Activated CD4-positive, alpha-beta memory T cell treated with anti-CD3 and anti-CD28 coated beads, Interleukin-2, amount 10 ng/mL, durations not matched to agents 7 days and 5 days (primary cell): ENCODE measurements at regions not wholly inside any gene's neighbourhood (a gene's known extent, or its start where the extent isn't known, plus 50 kb on each side); places are given as distances from the start of the nearest gene placed in this dataset.
"Not testable (repeated sequence)": the region's sequence is repeated elsewhere in the genome, so short reads cannot be mapped to it uniquely, and the experiment has no call there.

Experiments
- CTCF ChIA-PET: fragments of 350-600 bp; sonication (Branson Sonifier 250); formaldehyde crosslinking; loops from one replicate; lab custom pipeline; 2021; ENCODE audit warnings: antibody characterized with exemption, inconsistent platforms; lab: Charles Lee
- POLR2A ChIA-PET: fragments of 350-600 bp; sonication (Branson Sonifier 250); formaldehyde crosslinking; loops from one replicate; lab custom pipeline; 2021; ENCODE audit warnings: antibody characterized with exemption; lab: Charles Lee
- DNase-seq: peaks from one replicate; pipeline ENCODE4 v3.0.0-alpha.2; 2020
- H3K27ac Mint-ChIP-seq: one replicate; pipeline ENCODE4 v1.8.0; 2021; ENCODE audit warnings: mild to moderate bottlenecking, mixed read lengths
- H3K27me3 Mint-ChIP-seq: one replicate; pipeline ENCODE4 v1.8.0; 2021; ENCODE audit warnings: mixed read lengths
- H3K36me3 Mint-ChIP-seq: one replicate; pipeline ENCODE4 v1.8.0; 2021; ENCODE audit warnings: low read depth, mixed read lengths
- H3K4me1 Mint-ChIP-seq: one replicate; pipeline ENCODE4 v1.8.0; 2021; ENCODE audit warnings: mixed read lengths
- H3K4me3 Mint-ChIP-seq: one replicate; pipeline ENCODE4 v1.8.0; 2021; ENCODE audit warnings: mild to moderate bottlenecking, mixed read lengths
- H3K9me3 Mint-ChIP-seq: one replicate; pipeline ENCODE4 v1.8.0; 2021; ENCODE audit warnings: mixed read lengths

- no peaks in the 10 kb centered on the region for H3K4me1 Mint-ChIP-seq
- H3K27ac Mint-ChIP-seq, result no peak overlapping the region
- ChIA-PET CTCF (no interaction called here), POLR2A (no interaction called here)
- no peaks in the 10 kb centered on the region for H3K36me3 Mint-ChIP-seq
- no peak for DNase-seq
- no peaks in the 10 kb centered on the region for H3K27me3 Mint-ChIP-seq
- no peak overlapping the region for H3K4me3 Mint-ChIP-seq
- no peaks in the 10 kb centered on the region for H3K9me3 Mint-ChIP-seq
These were observed 51.0 kb upstream of the IRX5 start for GRCh38 chr16:54879681-54880080.

- Mint-ChIP-seq H3K27ac (no peak overlapping the region), H3K4me3 (no peak overlapping the region), H3K36me3 (no peaks in the 10 kb centered on the region), H3K27me3 (no peaks in the 10 kb centered on the region), H3K9me3 (no peaks in the 10 kb centered on the region), H3K4me1 (no peaks in the 10 kb centered on the region)
- POLR2A ChIA-PET, result no interaction called here
- CTCF ChIA-PET, result no interaction called here
- DNase-seq, result no peak
These were observed 52.4 kb upstream of the IRX5 start for GRCh38 chr16:54878301-54878700.

- Mint-ChIP-seq H3K36me3 (no peaks in the 10 kb centered on the region), H3K4me1 (no peaks in the 10 kb centered on the region), H3K9me3 (no peaks in the 10 kb centered on the region), H3K4me3 (no peak overlapping the region), H3K27me3 (no peaks in the 10 kb centered on the region), H3K27ac (no peak overlapping the region)
- CTCF ChIA-PET, result no interaction called here
- no peak for DNase-seq
- POLR2A ChIA-PET, result no interaction called here
These were observed 55.2 kb upstream of the IRX5 start for GRCh38 chr16:54875443-54875842.

GRCh38 chr16:54873716-54874373 lies 56.8 kb upstream of the IRX5 start:
- CTCF ChIA-PET, POLR2A ChIA-PET, H3K27ac Mint-ChIP-seq: not testable (repeated sequence)

GRCh38 chr16:54873071-54873470 lies 57.6 kb upstream of the IRX5 start:
- no peak overlapping the region for H3K27ac Mint-ChIP-seq
- no peak for DNase-seq
- no peaks in the 10 kb centered on the region for H3K27me3 Mint-ChIP-seq
- POLR2A ChIA-PET, result no interaction called here
- H3K4me3 Mint-ChIP-seq, result no peak overlapping the region
- no peaks in the 10 kb centered on the region for H3K36me3 Mint-ChIP-seq
- CTCF ChIA-PET, result no interaction called here
- H3K4me1 Mint-ChIP-seq, result no peaks in the 10 kb centered on the region
- H3K9me3 Mint-ChIP-seq, result peaks cover 2% of the 10 kb centered on the region

More at GRCh38 chr16:54873716-54874373, 56.8 kb upstream of the IRX5 start:
- H3K9me3 Mint-ChIP-seq, H3K36me3 Mint-ChIP-seq, H3K4me1 Mint-ChIP-seq, H3K27me3 Mint-ChIP-seq, H3K4me3 Mint-ChIP-seq, DNase-seq: not testable (repeated sequence)

GRCh38 chr16:54870151-54870550 lies 60.5 kb upstream of the IRX5 start:
- H3K36me3 Mint-ChIP-seq, result no peaks in the 10 kb centered on the region
- no peaks in the 10 kb centered on the region for H3K27me3 Mint-ChIP-seq
- ChIA-PET CTCF (no interaction called here), POLR2A (no interaction called here)
- H3K27ac Mint-ChIP-seq, result no peak overlapping the region
- H3K4me3 Mint-ChIP-seq, result no peak overlapping the region
- no peaks in the 10 kb centered on the region for H3K4me1 Mint-ChIP-seq
- no peak for DNase-seq
- peaks cover 2% of the 10 kb centered on the region for H3K9me3 Mint-ChIP-seq

- Mint-ChIP-seq H3K27ac (no peak overlapping the region), H3K36me3 (no peaks in the 10 kb centered on the region), H3K9me3 (peaks cover 2% of the 10 kb centered on the region), H3K4me3 (no peak overlapping the region), H3K27me3 (no peaks in the 10 kb centered on the region), H3K4me1 (no peaks in the 10 kb centered on the region)
- ChIA-PET POLR2A (no interaction called here), CTCF (no interaction called here)
- DNase-seq, result no peak
These were observed 63.3 kb upstream of the IRX5 start for GRCh38 chr16:54867302-54867832.

GRCh38 chr16:54862529-54862928 lies 68.1 kb upstream of the IRX5 start:
- H3K4me3 Mint-ChIP-seq, result no peak overlapping the region
- H3K4me1 Mint-ChIP-seq, result no peaks in the 10 kb centered on the region
- ChIA-PET CTCF (no interaction called here), POLR2A (no interaction called here)
- H3K36me3 Mint-ChIP-seq, result no peaks in the 10 kb centered on the region
- no peaks in the 10 kb centered on the region for H3K9me3 Mint-ChIP-seq
- DNase-seq, result no peak
- H3K27ac Mint-ChIP-seq, result no peak overlapping the region
- peaks cover 1% of the 10 kb centered on the region for H3K27me3 Mint-ChIP-seq

GRCh38 chr16:54856871-54857270 lies 73.8 kb upstream of the IRX5 start:
- peaks cover 1% of the 10 kb centered on the region for H3K27me3 Mint-ChIP-seq

GRCh38 chr16:54847609-54848008 lies 83.1 kb upstream of the IRX5 start:
- no peaks in the 10 kb centered on the region for H3K27me3 Mint-ChIP-seq
- no peaks in the 10 kb centered on the region for H3K9me3 Mint-ChIP-seq
- ChIA-PET POLR2A (no interaction called here), CTCF (no interaction called here)
- no peak overlapping the region for H3K4me3 Mint-ChIP-seq
- no peaks in the 10 kb centered on the region for H3K4me1 Mint-ChIP-seq
- H3K36me3 Mint-ChIP-seq, result no peaks in the 10 kb centered on the region
- DNase-seq, result no peak
- no peak overlapping the region for H3K27ac Mint-ChIP-seq

More at GRCh38 chr16:54856871-54857270, 73.8 kb upstream of the IRX5 start:
- no peak overlapping the region for H3K4me3 Mint-ChIP-seq
- no peak overlapping the region for H3K27ac Mint-ChIP-seq
- ChIA-PET CTCF (no interaction called here), POLR2A (no interaction called here)
- H3K4me1 Mint-ChIP-seq, result no peaks in the 10 kb centered on the region
- no peaks in the 10 kb centered on the region for H3K36me3 Mint-ChIP-seq
- H3K9me3 Mint-ChIP-seq, result no peaks in the 10 kb centered on the region
- DNase-seq, result no peak

- no peak overlapping the region for H3K27ac Mint-ChIP-seq
- no peaks in the 10 kb centered on the region for H3K27me3 Mint-ChIP-seq
- no peaks in the 10 kb centered on the region for H3K36me3 Mint-ChIP-seq
- H3K9me3 Mint-ChIP-seq, result no peaks in the 10 kb centered on the region
- no peaks in the 10 kb centered on the region for H3K4me1 Mint-ChIP-seq
- POLR2A ChIA-PET, result no interaction called here
- CTCF ChIA-PET, result no interaction called here
- H3K4me3 Mint-ChIP-seq, result no peak overlapping the region
- no peak for DNase-seq
These were observed 83.5 kb upstream of the IRX5 start for GRCh38 chr16:54847207-54847606.

GRCh38 chr16:54846766-54847165 lies 83.9 kb upstream of the IRX5 start:
- H3K27ac Mint-ChIP-seq, result no peak overlapping the region
- H3K36me3 Mint-ChIP-seq, result no peaks in the 10 kb centered on the region
- CTCF ChIA-PET, result no interaction called here
- POLR2A ChIA-PET, result no interaction called here
- H3K27me3 Mint-ChIP-seq, result no peaks in the 10 kb centered on the region
- no peak for DNase-seq
- no peaks in the 10 kb centered on the region for H3K9me3 Mint-ChIP-seq
- no peak overlapping the region for H3K4me3 Mint-ChIP-seq
- no peaks in the 10 kb centered on the region for H3K4me1 Mint-ChIP-seq

GRCh38 chr16:54843424-54843750 lies 87.3 kb upstream of the IRX5 start:
- Mint-ChIP-seq H3K27me3 (no peaks in the 10 kb centered on the region), H3K36me3 (no peaks in the 10 kb centered on the region), H3K9me3 (no peaks in the 10 kb centered on the region), H3K4me1 (no peaks in the 10 kb centered on the region), H3K4me3 (no peak overlapping the region), H3K27ac (no peak overlapping the region)
- no peak for DNase-seq
- CTCF ChIA-PET, result no interaction called here
- POLR2A ChIA-PET, result no interaction called here

GRCh38 chr16:54842743-54843423 lies 87.8 kb upstream of the IRX5 start:
- no peaks in the 10 kb centered on the region for H3K4me1 Mint-ChIP-seq

More at GRCh38 chr16:54842743-54843423, 87.8 kb upstream of the IRX5 start:
- DNase-seq, result no peak
- Mint-ChIP-seq H3K36me3 (no peaks in the 10 kb centered on the region), H3K9me3 (no peaks in the 10 kb centered on the region), H3K4me3 (no peak overlapping the region), H3K27ac (no peak overlapping the region), H3K27me3 (no peaks in the 10 kb centered on the region)
- CTCF ChIA-PET, result no interaction called here
- POLR2A ChIA-PET, result no interaction called here
